HL-60 (cell line): ENCODE measurements at regions not wholly inside any gene's neighbourhood (a gene's known extent, or its start where the extent isn't known, plus 50 kb on each side); places are given as distances from the start of the nearest gene placed in this dataset.
A peak's percentile ranks its signal among the peaks of the same experiment; 100 is the strongest.

Experiments used
- DNase-seq, 2 experiments: peaks; one replicate each; pipeline ENCODE4 v3.0.0-alpha.2; 2010 to 2020; ENCODE audit warnings: low read depth in 1 of 2, low spot score in 1 of 2
- H3K27ac ChIP-seq: fragments of 250-450 bp; sonication (Bioruptor Pico); replicated peaks from 2 replicates; pipeline ENCODE4 v1.5.1; 2020; ENCODE audit warnings: mild to moderate bottlenecking, moderate library complexity
- H3K27me3 ChIP-seq: fragments of 250-450 bp; sonication (Bioruptor Pico); 2 replicates; pipeline ENCODE4 v1.5.1; 2021; ENCODE audit warnings: mild to moderate bottlenecking, moderate library complexity; ENCODE audit not compliant: insufficient read depth, poor library complexity, severe bottlenecking
- H3K4me3 ChIP-seq: replicated peaks from 2 replicates; pipeline ENCODE4 v1.5.1; 2011; ENCODE audit warnings: mild to moderate bottlenecking, control low read depth, low read length; ENCODE audit not compliant: insufficient read depth
- GABPA ChIP-seq: IDR thresholded peaks from 2 replicates; pipeline ENCODE4 v1.6.1; 2012; ENCODE audit warnings: low read depth
- POLR2AphosphoS5 ChIP-seq: IDR thresholded peaks from 2 replicates; pipeline ENCODE4 v1.6.1; 2012; ENCODE audit warnings: low read depth
- REST ChIP-seq: IDR thresholded peaks from 2 replicates; pipeline ENCODE4 v1.6.1; 2012; ENCODE audit warnings: low read depth; ENCODE audit not compliant: insufficient replicate concordance
- SPI1 ChIP-seq: IDR thresholded peaks from 2 replicates; pipeline ENCODE4 v1.6.1; 2012; ENCODE audit warnings: low read depth, mild to moderate bottlenecking, borderline replicate concordance
- TF ChIP-seq, protein P1 (sequence below): IDR thresholded peaks from one replicate; pipeline ENCODE4 v1.5.1; 2011; ENCODE audit warnings: low read length, control low read depth, inconsistent platforms; ENCODE audit not compliant: insufficient read depth

- DNase-seq: no peak
- Histone ChIP-seq H3K4me3 (no peak overlapping the region), H3K27ac (no peak overlapping the region), H3K27me3 (no peaks in the 10 kb centered on the region)
- TF ChIP-seq SPI1 (peak; percentile 19; the same call in 1 of the 2 replicates), GABPA (peak; percentile 11; the same call in 1 of the 2 replicates), POLR2AphosphoS5 (no peak), REST (no peak)
- TF ChIP-seq, protein P1, sequence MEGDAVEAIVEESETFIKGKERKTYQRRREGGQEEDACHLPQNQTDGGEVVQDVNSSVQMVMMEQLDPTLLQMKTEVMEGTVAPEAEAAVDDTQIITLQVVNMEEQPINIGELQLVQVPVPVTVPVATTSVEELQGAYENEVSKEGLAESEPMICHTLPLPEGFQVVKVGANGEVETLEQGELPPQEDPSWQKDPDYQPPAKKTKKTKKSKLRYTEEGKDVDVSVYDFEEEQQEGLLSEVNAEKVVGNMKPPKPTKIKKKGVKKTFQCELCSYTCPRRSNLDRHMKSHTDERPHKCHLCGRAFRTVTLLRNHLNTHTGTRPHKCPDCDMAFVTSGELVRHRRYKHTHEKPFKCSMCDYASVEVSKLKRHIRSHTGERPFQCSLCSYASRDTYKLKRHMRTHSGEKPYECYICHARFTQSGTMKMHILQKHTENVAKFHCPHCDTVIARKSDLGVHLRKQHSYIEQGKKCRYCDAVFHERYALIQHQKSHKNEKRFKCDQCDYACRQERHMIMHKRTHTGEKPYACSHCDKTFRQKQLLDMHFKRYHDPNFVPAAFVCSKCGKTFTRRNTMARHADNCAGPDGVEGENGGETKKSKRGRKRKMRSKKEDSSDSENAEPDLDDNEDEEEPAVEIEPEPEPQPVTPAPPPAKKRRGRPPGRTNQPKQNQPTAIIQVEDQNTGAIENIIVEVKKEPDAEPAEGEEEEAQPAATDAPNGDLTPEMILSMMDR: no peak
These were observed 553.7 kb downstream of the MN1 start for GRCh38 chr22:27247701-27248434.

DNA sequence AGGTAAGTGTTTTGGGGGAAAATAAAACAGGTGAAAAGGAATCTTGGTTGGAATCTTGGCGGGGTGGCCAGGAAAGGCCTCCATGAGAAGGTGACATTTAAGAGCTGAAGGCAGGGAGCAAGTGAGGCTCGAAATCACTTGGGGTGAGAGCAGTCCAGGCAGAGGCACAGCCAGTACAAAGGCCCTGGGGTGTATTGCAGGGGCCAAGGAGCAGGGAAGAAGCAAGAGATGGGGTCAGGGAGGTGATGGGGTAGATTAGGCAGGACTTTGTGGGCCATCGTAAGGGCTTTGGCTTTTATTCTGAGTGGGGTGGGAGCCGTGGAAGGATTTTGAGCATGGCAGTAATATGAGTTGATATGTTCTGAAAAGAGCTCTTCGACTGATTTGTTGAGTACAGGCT lies 551.1 kb downstream of the MN1 start:
- Histone ChIP-seq H3K27me3 (no peaks in the 10 kb centered on the region), H3K27ac (no peak overlapping the region), H3K4me3 (no peak overlapping the region)
- no peak for TF ChIP-seq REST
- TF ChIP-seq, protein P1: no peak
- TF ChIP-seq GABPA: no peak
- TF ChIP-seq POLR2AphosphoS5: no peak
- TF ChIP-seq SPI1: no peak
- no peak for DNase-seq

GRCh38 chr22:27250886-27251285 lies 550.7 kb downstream of the MN1 start:
- Histone ChIP-seq H3K27ac (no peak overlapping the region), H3K4me3 (no peak overlapping the region), H3K27me3 (no peaks in the 10 kb centered on the region)
- no peak for DNase-seq
- TF ChIP-seq SPI1: no peak
- TF ChIP-seq, protein P1: no peak
- no peak for TF ChIP-seq GABPA
- no peak for TF ChIP-seq REST
- no peak for TF ChIP-seq POLR2AphosphoS5
